HG03354 (cell line): ENCODE measurements at regions not wholly inside any gene's neighbourhood (a gene's known extent, or its start where the extent isn't known, plus 50 kb on each side); places are given as distances from the start of the nearest gene placed in this dataset.

Source experiments
- ATAC-seq: cut with Tn5 transposase; IDR thresholded peaks from one replicate; pipeline ENCODE4 v1.9.1; 2021; ENCODE audit warnings: mild to moderate bottlenecking; ENCODE audit not compliant: unreplicated experiment, poor library complexity, severe bottlenecking

DNA sequence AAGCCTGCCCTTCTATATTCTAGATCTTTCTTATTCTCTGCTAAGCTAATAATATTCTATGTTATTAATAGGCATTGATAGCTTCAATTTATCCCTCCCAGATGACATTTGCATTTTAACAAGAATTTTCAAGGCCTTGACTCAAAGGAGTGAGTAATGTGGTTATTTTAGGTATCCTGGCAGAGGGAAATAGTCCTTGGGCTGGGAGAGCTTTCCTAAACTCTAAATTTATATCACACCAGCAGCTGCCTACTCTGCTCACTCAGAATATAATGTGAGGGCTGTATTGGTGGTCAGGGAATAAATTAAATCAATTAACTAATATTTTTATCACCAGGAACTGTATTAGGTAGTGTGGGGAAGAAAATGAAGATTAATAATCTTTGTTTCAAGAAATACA, 74.8 kb upstream of the ADAM23 start:
- no peak for ATAC-seq

DNA sequence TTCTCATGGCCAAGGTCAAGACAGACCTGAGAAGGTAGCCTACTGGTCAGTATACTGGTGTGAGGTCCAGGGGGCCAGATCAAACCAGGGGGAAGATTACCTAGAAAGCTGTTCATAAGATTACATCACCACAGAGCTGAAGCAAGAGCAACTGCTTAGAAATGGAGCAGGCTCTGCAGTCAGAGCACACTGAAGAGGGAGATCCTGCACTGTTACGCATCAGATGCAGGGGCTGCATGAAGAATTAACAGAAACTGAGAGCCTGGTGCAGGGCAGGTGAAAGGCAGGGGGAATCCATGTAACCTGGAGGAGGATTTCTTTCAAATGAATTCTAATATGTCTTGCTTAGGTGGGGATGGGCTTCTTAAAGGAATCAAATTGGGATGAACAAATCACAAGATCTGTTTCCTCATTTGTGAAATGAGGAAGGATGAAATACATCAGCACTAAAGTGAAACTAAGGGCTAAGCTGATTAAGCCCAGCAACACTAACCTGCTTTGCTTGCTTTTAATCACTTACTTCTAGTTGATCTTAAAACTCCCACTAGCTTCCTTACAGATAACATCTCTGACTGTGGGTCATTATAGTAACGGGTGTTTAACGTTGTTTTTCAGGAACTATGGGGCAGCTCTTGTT, 74.3 kb upstream of the ADAM23 start:
- ATAC-seq = no peak

- no peak for ATAC-seq
These were observed 67.4 kb upstream of the ADAM23 start for GRCh38 chr2:206375956-206376355.

DNA sequence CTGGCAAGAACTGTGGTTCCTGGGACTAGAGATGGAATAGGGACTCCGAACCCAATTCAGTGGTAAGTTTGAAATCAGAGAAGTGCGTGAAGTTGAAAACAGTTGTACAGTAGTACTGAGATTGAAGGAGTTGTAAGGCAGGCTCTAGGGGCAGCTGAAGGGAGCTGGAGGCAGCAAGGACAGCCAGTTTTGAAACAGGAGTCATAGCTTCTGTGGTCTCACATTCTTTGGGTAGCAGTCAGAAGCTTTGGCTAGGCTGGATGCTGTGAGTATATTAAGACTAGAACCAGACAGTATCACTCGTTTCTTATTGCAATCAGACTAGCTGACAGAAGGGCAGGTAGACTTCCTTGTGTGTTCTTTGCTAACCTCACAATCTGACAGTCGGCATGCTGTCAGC, 64.5 kb upstream of the ADAM23 start:
- no peak for ATAC-seq

GRCh38 chr2:206379266-206379665, 64.1 kb upstream of the ADAM23 start:
- no peak for ATAC-seq

GRCh38 chr2:206379886-206380285, 63.4 kb upstream of the ADAM23 start:
- ATAC-seq = no peak

- no peak for ATAC-seq
These were observed 61.5 kb upstream of the ADAM23 start for GRCh38 chr2:206381881-206382280.

GRCh38 chr2:206383669-206384068, 59.7 kb upstream of the ADAM23 start:
- ATAC-seq = no peak

- ATAC-seq = no peak
These were observed 55.5 kb upstream of the ADAM23 start for GRCh38 chr2:206387808-206388207.

DNA sequence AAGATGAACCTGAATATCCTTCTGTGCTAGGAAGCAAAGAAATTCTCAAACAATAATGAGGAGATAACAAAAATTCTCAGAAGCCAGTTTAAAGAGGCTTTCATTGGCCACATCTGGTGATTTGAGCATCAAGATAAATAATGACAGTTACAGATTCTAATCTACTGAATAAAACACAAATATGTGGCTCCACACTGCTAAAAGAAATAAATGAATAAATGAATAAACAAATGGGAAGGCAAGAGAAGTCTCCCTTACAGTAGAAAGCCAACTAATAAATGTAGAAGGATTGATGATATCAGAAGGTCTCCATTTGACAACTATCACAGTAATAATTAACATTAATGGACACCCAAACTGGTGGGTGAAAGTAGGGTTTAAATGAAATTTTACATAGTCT, 54.6 kb upstream of the ADAM23 start:
- no peak for ATAC-seq

- no peak for ATAC-seq
These were observed 54.2 kb upstream of the ADAM23 start for GRCh38 chr2:206389164-206389563.

GRCh38 chr2:206390181-206390580, 53.2 kb upstream of the ADAM23 start:
- no peak for ATAC-seq

DNA sequence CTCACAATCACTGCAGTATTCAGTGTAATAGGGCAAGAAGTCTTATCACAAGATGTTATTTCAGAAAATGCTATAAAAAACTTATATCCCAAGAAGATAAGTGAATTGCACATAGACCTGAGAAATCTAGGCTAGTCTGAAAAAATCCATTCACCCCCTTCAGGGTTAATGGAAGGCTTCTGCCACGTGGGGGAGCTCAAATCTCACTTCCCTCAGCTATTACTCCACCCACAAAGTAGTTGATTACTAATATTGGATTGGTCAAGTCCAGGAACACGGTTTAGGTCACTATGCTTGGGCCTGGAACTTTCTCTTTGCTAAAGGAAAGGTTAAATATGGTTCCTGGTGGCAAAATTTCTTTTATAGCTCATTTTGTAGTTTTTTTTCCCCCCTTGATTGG, 51.2 kb upstream of the ADAM23 start:
- peak; percentile 99 for ATAC-seq
